GM13976 (cell line): ENCODE measurements at regions not wholly inside any gene's neighbourhood (a gene's known extent, or its start where the extent isn't known, plus 50 kb on each side); places are given as distances from the start of the nearest gene placed in this dataset.

Experiments
- DNase-seq: peaks from one replicate; pipeline ENCODE4 v3.0.0; 2012; ENCODE audit warnings: low spot score
- CTCF ChIP-seq: IDR thresholded peaks from 2 replicates; pipeline ENCODE4 v1.5.1; 2012; ENCODE audit warnings: borderline replicate concordance, mild to moderate bottlenecking; ENCODE audit not compliant: insufficient read depth; ENCODE audit errors: extremely low read depth, missing control alignments, control extremely low read depth
- in situ Hi-C: fragments of 300-500 bp; cut with MboI; formaldehyde crosslinking; loops from one replicate; pipeline ENCODE4 v1.12.0; 2022; ENCODE audit warnings: low sequenced_read_pairs, mixed read lengths, inconsistent platforms; ENCODE audit not compliant: unreplicated experiment

DNA sequence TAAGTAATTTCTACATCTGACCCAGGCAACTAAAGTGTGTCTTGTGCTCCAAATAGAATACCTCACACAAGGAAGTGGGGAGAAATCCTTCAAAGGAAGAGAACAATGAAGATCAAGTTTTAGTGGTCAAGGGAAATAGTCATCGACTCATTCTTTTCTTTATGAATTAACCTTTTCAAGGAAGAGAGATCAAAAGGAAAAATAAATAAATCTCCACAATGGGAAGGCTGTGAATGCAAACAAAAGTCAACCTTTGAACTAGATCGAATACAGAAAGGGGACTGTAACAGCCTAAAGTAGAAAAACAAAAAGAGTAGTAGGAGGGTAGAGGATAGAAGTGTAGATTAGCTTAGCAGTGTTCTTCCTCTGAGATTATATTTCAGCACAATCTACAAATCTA is 274.6 kb upstream of the COBL start:
- in situ Hi-C loops, result no loop called here
- TF ChIP-seq CTCF, result no peak
- no peak for DNase-seq

DNA sequence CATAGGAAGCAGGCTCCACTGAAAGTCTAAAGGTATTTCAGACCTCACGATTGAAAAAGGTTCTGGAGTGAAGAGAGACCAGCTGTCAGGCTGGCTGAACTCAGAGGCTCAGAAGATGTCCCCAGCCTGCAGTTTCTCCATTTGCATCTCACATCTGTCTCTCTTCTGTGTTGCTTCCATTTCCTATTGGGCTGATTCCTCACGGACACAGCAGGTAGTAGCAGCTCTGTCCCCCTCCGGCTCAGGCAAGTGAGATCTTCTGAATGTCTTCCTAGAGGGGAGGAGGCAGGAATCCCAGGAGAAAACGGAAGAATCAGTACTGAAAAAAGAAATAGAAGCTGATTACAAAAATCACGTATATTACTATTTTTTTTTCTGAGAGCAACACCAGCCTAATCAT is 274.1 kb upstream of the COBL start:
- in situ Hi-C loops, result no loop called here
- no peak for DNase-seq
- no peak for TF ChIP-seq CTCF

GRCh38 chr7:51589111-51589510 is 272.5 kb upstream of the COBL start:
- DNase-seq, result no peak
- in situ Hi-C loops, result no loop called here
- no peak for TF ChIP-seq CTCF

- in situ Hi-C loops, result no loop called here
- no peak for TF ChIP-seq CTCF
- no peak for DNase-seq
Measured at GRCh38 chr7:51587604-51588003, 271.0 kb upstream of the COBL start.

DNA sequence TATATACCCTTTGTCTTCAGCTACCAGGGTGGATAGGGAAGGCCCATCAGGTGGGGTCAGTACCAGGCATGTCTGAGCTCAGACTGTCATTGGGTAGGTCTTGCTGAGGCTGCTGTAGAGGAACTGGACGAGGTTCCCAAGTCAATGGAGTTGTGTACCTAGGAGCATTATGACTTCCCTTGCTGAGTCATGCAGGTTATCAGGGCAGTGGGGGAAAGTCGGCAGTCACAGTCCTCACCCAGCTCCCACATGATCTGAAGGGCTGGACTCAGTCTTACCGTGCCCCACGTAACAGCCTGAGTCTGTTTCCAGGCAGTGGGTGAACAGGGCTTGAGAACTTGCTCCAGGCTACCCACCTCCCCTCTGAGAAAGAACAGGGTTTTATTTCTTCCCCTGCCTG is 260.8 kb upstream of the COBL start:
- no peak for DNase-seq
- in situ Hi-C loops, result no loop called here

DNA sequence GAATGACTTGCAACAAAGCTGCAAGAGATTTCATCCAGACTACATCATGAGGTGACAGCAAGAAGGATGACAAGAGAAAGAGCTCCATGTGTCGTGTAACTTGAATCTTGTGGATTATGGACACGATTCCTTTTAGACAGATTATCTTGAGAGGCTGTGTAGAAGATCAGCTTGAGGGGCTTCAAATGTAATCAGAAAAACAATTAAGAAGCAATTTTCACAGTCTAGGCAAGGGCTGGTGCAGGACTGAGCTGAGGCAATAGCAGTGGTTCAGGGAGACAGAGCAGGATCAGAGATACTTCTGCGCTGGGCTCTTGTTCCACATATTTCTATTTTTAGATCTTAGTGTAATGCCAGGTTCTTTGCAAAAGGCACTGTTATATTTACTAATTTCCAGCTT is 253.0 kb upstream of the COBL start:
- in situ Hi-C loops, result no loop called here
- DNase-seq, result no peak
- TF ChIP-seq CTCF, result no peak

More for the DNA sequence above, 260.8 kb upstream of the COBL start:
- no peak for TF ChIP-seq CTCF

DNA sequence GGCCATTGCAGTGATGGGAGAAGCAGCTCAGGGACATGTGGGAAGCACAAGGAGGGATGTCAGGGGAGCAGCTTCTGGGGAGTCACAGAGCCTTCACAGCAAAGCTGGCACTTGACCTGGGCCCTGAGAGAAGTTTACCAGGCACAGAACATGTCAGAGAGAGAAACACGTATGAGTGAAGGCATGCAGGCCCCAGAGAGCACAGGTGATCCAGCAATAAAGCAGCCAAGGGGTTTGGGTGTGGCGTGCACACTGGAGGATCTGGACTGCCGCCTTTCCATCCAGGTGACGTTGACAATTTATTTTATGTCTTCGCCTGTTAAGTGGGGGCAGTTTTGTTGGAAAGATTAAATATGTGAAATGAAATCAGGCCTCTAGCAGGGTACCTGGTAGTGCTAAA is 252.6 kb upstream of the COBL start:
- in situ Hi-C loops, result no loop called here
- no peak for TF ChIP-seq CTCF
- DNase-seq, result no peak
